PC-3 (cell line): ENCODE measurements at regions not wholly inside any gene's neighbourhood (a gene's known extent, or its start where the extent isn't known, plus 50 kb on each side); places are given as distances from the start of the nearest gene placed in this dataset.

Experiments used
- EZH2 ChIP-seq: fragments of 300-600 bp; sonication (generic); IDR thresholded peaks from one replicate; pipeline ENCODE4 v1.6.1; 2017; ENCODE audit warnings: antibody characterized with exemption, mild to moderate bottlenecking, low read length; ENCODE audit not compliant: unreplicated experiment
- TF ChIP-seq, protein P1 (sequence below): fragments of 300-600 bp; sonication (generic); conservative IDR thresholded peaks from 2 replicates; pipeline ENCODE4 v1.5.1; 2017; ENCODE audit warnings: antibody characterized with exemption, low read depth, mild to moderate bottlenecking, low read length

DNA sequence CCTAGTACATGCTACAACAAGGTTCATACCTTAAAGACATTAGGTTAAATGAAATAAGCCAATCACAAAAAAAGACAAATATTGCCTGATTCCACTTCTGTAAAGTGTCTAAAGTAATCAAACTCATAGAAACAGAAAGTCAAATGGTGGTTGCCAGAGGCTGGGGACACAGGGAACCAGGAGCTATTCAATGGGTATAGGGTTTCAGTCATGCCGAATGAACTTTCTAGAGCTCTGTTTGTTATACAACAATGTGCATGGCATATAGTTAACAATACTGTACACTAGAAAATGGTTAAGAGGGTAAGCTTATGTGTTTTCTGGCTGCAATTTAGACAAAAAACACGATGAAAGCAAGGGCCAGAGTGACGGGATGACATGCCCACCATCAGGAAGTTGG, 70.8 kb upstream of the EGFLAM start:
- TF ChIP-seq, protein P1, sequence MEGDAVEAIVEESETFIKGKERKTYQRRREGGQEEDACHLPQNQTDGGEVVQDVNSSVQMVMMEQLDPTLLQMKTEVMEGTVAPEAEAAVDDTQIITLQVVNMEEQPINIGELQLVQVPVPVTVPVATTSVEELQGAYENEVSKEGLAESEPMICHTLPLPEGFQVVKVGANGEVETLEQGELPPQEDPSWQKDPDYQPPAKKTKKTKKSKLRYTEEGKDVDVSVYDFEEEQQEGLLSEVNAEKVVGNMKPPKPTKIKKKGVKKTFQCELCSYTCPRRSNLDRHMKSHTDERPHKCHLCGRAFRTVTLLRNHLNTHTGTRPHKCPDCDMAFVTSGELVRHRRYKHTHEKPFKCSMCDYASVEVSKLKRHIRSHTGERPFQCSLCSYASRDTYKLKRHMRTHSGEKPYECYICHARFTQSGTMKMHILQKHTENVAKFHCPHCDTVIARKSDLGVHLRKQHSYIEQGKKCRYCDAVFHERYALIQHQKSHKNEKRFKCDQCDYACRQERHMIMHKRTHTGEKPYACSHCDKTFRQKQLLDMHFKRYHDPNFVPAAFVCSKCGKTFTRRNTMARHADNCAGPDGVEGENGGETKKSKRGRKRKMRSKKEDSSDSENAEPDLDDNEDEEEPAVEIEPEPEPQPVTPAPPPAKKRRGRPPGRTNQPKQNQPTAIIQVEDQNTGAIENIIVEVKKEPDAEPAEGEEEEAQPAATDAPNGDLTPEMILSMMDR = no peak
- no peak for TF ChIP-seq EZH2
